Panc1 (cell line): ENCODE measurements at regions not wholly inside any gene's neighbourhood (a gene's known extent, or its start where the extent isn't known, plus 50 kb on each side); places are given as distances from the start of the nearest gene placed in this dataset.

Experiments used
- CTCF ChIP-seq: fragments of 450-650 bp; IDR thresholded peaks from 2 replicates; pipeline ENCODE4 v1.5.1; 2017; ENCODE audit warnings: mild to moderate bottlenecking
- POLR2AphosphoS5 ChIP-seq: IDR thresholded peaks from 2 replicates; pipeline ENCODE4 v1.6.1; 2012; ENCODE audit warnings: mild to moderate bottlenecking, low read depth, low read length, moderate library complexity
- REST ChIP-seq, 2 experiments: IDR thresholded peaks; 2 replicates each; pipeline ENCODE4 v1.6.1; 2011 to 2012; ENCODE audit warnings: low read depth in 2 of 2, control low read depth in 1 of 2, low read length in 1 of 2, mild to moderate bottlenecking in 1 of 2, moderate library complexity in 1 of 2; ENCODE audit not compliant: insufficient read depth in 1 of 2
- TCF7L2 ChIP-seq: IDR thresholded peaks from 2 replicates; pipeline ENCODE4 v1.6.1; 2011; ENCODE audit warnings: mild to moderate bottlenecking, low read depth, low read length, inconsistent platforms

GRCh38 chr1:90305577-90305976 is 310.7 kb downstream of the ZNF326 start:
- TF ChIP-seq CTCF (no peak), REST (IDR thresholded peaks at IDR 0.05; ENCODE audit: insufficient read depth in 1 of 2, low read depth in 2 of 2, low read length in 1 of 2) (no peak), TCF7L2 (no peak), POLR2AphosphoS5 (no peak)
